CD4-positive, alpha-beta T cell (primary cell): ENCODE measurements at regions not wholly inside any gene's neighbourhood (a gene's known extent, or its start where the extent isn't known, plus 50 kb on each side); places are given as distances from the start of the nearest gene placed in this dataset.

Source experiments
- ATAC-seq: fragments of 200-7000 bp; cut with Tn5 transposase; one replicate; pipeline ENCODE4 v1.10.0; 2022; ENCODE audit warnings: mild to moderate bottlenecking; ENCODE audit not compliant: poor library complexity
- CTCF ChIA-PET: fragments of 350-600 bp; sonication (Branson Sonifier 250); formaldehyde crosslinking; loops from one replicate; lab custom pipeline; 2021; ENCODE audit warnings: antibody characterized with exemption, inconsistent platforms; lab: Charles Lee
- POLR2A ChIA-PET: fragments of 350-600 bp; sonication (Branson Sonifier 250); formaldehyde crosslinking; loops from one replicate; lab custom pipeline; 2021; ENCODE audit warnings: antibody characterized with exemption, inconsistent platforms; lab: Charles Lee
- DNase-seq, 14 experiments: peaks; one replicate each; pipeline ENCODE4 v3.0.0-alpha.2; 2013 to 2020; ENCODE audit warnings: mixed read lengths in 2 of 14
- H3K27ac ChIP-seq, 2 donors: one replicate each; pipeline versions ENCODE4 v1.5.1 to v1.7.0; 2013; ENCODE audit warnings: low read length in 2 of 2, low read depth in 1 of 2, mild to moderate bottlenecking in 1 of 2
- H3K27me3 ChIP-seq, 2 experiments: 1 replicate in 1 of 2; 2 replicates in 1 of 2; pipeline versions ENCODE4 v1.6.1 to v1.7.0; 2013; ENCODE audit warnings: low read length in 2 of 2, control low read depth in 1 of 2, mild to moderate bottlenecking in 1 of 2, moderate library complexity in 1 of 2; ENCODE audit not compliant: insufficient read depth in 2 of 2, control insufficient read depth in 1 of 2
- H3K36me3 ChIP-seq: one replicate; pipeline ENCODE4 v1.6.1; 2013; ENCODE audit warnings: low read length, control low read depth; ENCODE audit not compliant: insufficient read depth
- H3K4me1 ChIP-seq: one replicate; pipeline ENCODE4 v1.6.1; 2013; ENCODE audit warnings: low read length, control low read depth; ENCODE audit not compliant: insufficient read depth
- H3K4me3 ChIP-seq: one replicate; pipeline ENCODE4 v1.5.1; 2013; ENCODE audit warnings: mild to moderate bottlenecking, low read length, moderate library complexity
- H3K9me3 ChIP-seq, 2 experiments: 1 replicate in 1 of 2; 2 replicates in 1 of 2; pipeline versions ENCODE4 v1.6.1 to v1.7.0; 2013; ENCODE audit warnings: low read length in 2 of 2, mild to moderate bottlenecking in 2 of 2, control low read depth in 1 of 2, moderate library complexity in 1 of 2; ENCODE audit not compliant: control insufficient read depth in 1 of 2, insufficient read depth in 1 of 2
- H3K27ac Mint-ChIP-seq: one replicate; pipeline ENCODE4 v1.8.0; 2020; ENCODE audit warnings: mixed read lengths
- H3K27me3 Mint-ChIP-seq: one replicate; pipeline ENCODE4 v1.8.0; 2021; ENCODE audit warnings: mixed read lengths
- H3K36me3 Mint-ChIP-seq: one replicate; pipeline ENCODE4 v1.8.0; 2021; ENCODE audit warnings: low read depth, mixed read lengths
- H3K4me1 Mint-ChIP-seq: one replicate; pipeline ENCODE4 v1.8.0; 2021; ENCODE audit warnings: low read depth, mixed read lengths
- H3K4me3 Mint-ChIP-seq: one replicate; pipeline ENCODE4 v1.8.0; 2020; ENCODE audit warnings: mild to moderate bottlenecking, mixed read lengths
- H3K9me3 Mint-ChIP-seq: one replicate; pipeline ENCODE4 v1.8.0; 2020; ENCODE audit warnings: mixed read lengths
- CTCF ChIP-seq: fragments of 200-600 bp; IDR thresholded peaks from one replicate; pipeline ENCODE4 v1.8.0; 2022; ENCODE audit warnings: antibody characterized with exemption, mild to moderate bottlenecking
- intact Hi-C, 2 experiments: fragments of 100-400 bp; cut with DNase I in 1 of 2; cut with micrococcal nuclease in 1 of 2; formaldehyde crosslinking; loops; one replicate each; pipeline versions ENCODE4 v1.15.1 to v1.9.0; 2023 to 2025; cut with DNase I, micrococcal nuclease

- peaks cover 16% of the 10 kb centered on the region for H3K9me3 Mint-ChIP-seq
- CTCF ChIA-PET, result no interaction called here
These were observed 1061.5 kb downstream of the CNTNAP5 start for GRCh38 chr2:125086313-125087184.

GRCh38 chr2:125092276-125093009, 1067.4 kb downstream of the CNTNAP5 start:
- ChIA-PET CTCF (no interaction called here), POLR2A (no interaction called here)
- no peak overlapping the region for H3K27ac Mint-ChIP-seq
- no peak overlapping the region for H3K4me3 ChIP-seq
- H3K27me3 Mint-ChIP-seq, result no peaks in the 10 kb centered on the region
- no peaks in the 10 kb centered on the region for H3K4me1 Mint-ChIP-seq
- H3K9me3 Mint-ChIP-seq, result peaks cover 13% of the 10 kb centered on the region
- H3K36me3 Mint-ChIP-seq, result no peaks in the 10 kb centered on the region
- no peaks in the 10 kb centered on the region for H3K27me3 ChIP-seq
- peaks cover 0 to 11% of the 10 kb centered on the region in 2 experiments for H3K9me3 ChIP-seq
- no peak overlapping the region for H3K27ac ChIP-seq
- no peaks in the 10 kb centered on the region for H3K36me3 ChIP-seq
- DNase-seq (no peak), ATAC-seq (no peak)
- intact Hi-C loops, result no loop called here
- TF ChIP-seq CTCF, result no peak
- no peak overlapping the region for H3K4me3 Mint-ChIP-seq
- no peaks in the 10 kb centered on the region for H3K4me1 ChIP-seq

More at GRCh38 chr2:125086313-125087184, 1061.5 kb downstream of the CNTNAP5 start:
- no peaks in the 10 kb centered on the region for H3K27me3 ChIP-seq
- POLR2A ChIA-PET, result no interaction called here
- no peaks in the 10 kb centered on the region for H3K27me3 Mint-ChIP-seq
- no peak for DNase-seq
- H3K4me1 ChIP-seq, result no peaks in the 10 kb centered on the region
- no peak overlapping the region for H3K4me3 Mint-ChIP-seq
- no peak for ATAC-seq
- peaks cover 0 to 7% of the 10 kb centered on the region in 2 experiments for H3K9me3 ChIP-seq
- H3K36me3 Mint-ChIP-seq, result no peaks in the 10 kb centered on the region
- H3K36me3 ChIP-seq, result no peaks in the 10 kb centered on the region
- no peak overlapping the region for H3K27ac ChIP-seq
- intact Hi-C loops, result no loop called here
- H3K4me3 ChIP-seq, result no peak overlapping the region
- H3K4me1 Mint-ChIP-seq, result no peaks in the 10 kb centered on the region
- TF ChIP-seq CTCF, result no peak
- no peak overlapping the region for H3K27ac Mint-ChIP-seq

GRCh38 chr2:125095826-125096225, 1070.7 kb downstream of the CNTNAP5 start:
- ChIA-PET POLR2A (no interaction called here), CTCF (no interaction called here)
- Histone ChIP-seq H3K9me3 (peaks cover 0 to 4% of the 10 kb centered on the region in 2 experiments), H3K4me3 (no peak overlapping the region), H3K36me3 (no peaks in the 10 kb centered on the region), H3K27ac (no peak overlapping the region), H3K27me3 (no peaks in the 10 kb centered on the region), H3K4me1 (no peaks in the 10 kb centered on the region)
- H3K36me3 Mint-ChIP-seq, result no peaks in the 10 kb centered on the region
- no peak overlapping the region for H3K4me3 Mint-ChIP-seq
- no peak overlapping the region for H3K27ac Mint-ChIP-seq
- H3K27me3 Mint-ChIP-seq, result no peaks in the 10 kb centered on the region
- ATAC-seq (no peak), DNase-seq (no peak)
- no peak for TF ChIP-seq CTCF
- intact Hi-C loops, result no loop called here
- peaks cover 9% of the 10 kb centered on the region for H3K9me3 Mint-ChIP-seq
- no peaks in the 10 kb centered on the region for H3K4me1 Mint-ChIP-seq
